GM23338 (cell line): ENCODE measurements at regions not wholly inside any gene's neighbourhood (a gene's known extent, or its start where the extent isn't known, plus 50 kb on each side); places are given as distances from the start of the nearest gene placed in this dataset.

ENCODE experiments used
- ATAC-seq: fragments of 200-7000 bp; cut with Tn5 transposase; 3 replicates; pipeline ENCODE4 v1.9.1; 2020
- DNase-seq: peaks from one replicate; pipeline ENCODE4 v3.0.0-alpha.2; 2015; ENCODE audit warnings: low spot score
- H2AFZ ChIP-seq: fragments of 200-600 bp; sonication (generic); 2 replicates; pipeline ENCODE4 v1.8.0; 2016; ENCODE audit warnings: antibody characterized with exemption, mild to moderate bottlenecking, moderate library complexity
- H3F3A ChIP-seq: fragments of 200-600 bp; sonication (generic); replicated peaks from 2 replicates; pipeline ENCODE4 v1.8.0; 2017; ENCODE audit warnings: antibody characterized with exemption, mixed run types, low read depth
- H3K27ac ChIP-seq: fragments of 200-600 bp; sonication (generic); 2 replicates; pipeline ENCODE4 v1.6.1; 2016; ENCODE audit warnings: low read depth
- H3K27me3 ChIP-seq: fragments of 200-600 bp; sonication (generic); 2 replicates; pipeline ENCODE4 v1.8.0; 2016; ENCODE audit warnings: mild to moderate bottlenecking, mixed run types, moderate library complexity; ENCODE audit not compliant: insufficient read depth
- H3K36me3 ChIP-seq: fragments of 200-600 bp; sonication (generic); 2 replicates; pipeline ENCODE4 v1.8.0; 2016; ENCODE audit warnings: mild to moderate bottlenecking; ENCODE audit not compliant: insufficient read depth
- H3K4me1 ChIP-seq: fragments of 200-600 bp; sonication (generic); 2 replicates; pipeline ENCODE4 v1.8.0; 2016; ENCODE audit warnings: mild to moderate bottlenecking, moderate library complexity; ENCODE audit not compliant: insufficient read depth
- H3K4me2 ChIP-seq: fragments of 200-600 bp; sonication (generic); 2 replicates; pipeline ENCODE4 v1.7.1; 2017; ENCODE audit warnings: mixed run types
- H3K4me3 ChIP-seq: fragments of 200-600 bp; sonication (generic); 2 replicates; pipeline ENCODE4 v1.6.1; 2016; ENCODE audit warnings: mixed run types
- H3K79me2 ChIP-seq: fragments of 200-600 bp; sonication (generic); replicated peaks from 2 replicates; pipeline ENCODE4 v1.8.0; 2017; ENCODE audit warnings: mild to moderate bottlenecking; ENCODE audit not compliant: insufficient read depth
- H3K9me2 ChIP-seq: fragments of 200-600 bp; sonication (generic); 2 replicates; pipeline ENCODE4 v1.8.0; 2017; ENCODE audit not compliant: insufficient read depth
- H4K20me1 ChIP-seq: fragments of 200-600 bp; sonication (generic); replicated peaks from 2 replicates; pipeline ENCODE4 v1.8.0; 2017; ENCODE audit warnings: mild to moderate bottlenecking; ENCODE audit not compliant: insufficient read depth
- H3K27ac Mint-ChIP-seq: 2 replicates; pipeline ENCODE4 v1.8.0; 2020; ENCODE audit warnings: inconsistent platforms, mild to moderate bottlenecking, moderate library complexity, mixed read lengths
- H3K27me3 Mint-ChIP-seq: 3 replicates; pipeline ENCODE4 v1.8.0; 2022; ENCODE audit warnings: low read depth, mild to moderate bottlenecking, moderate library complexity, mixed read lengths, inconsistent platforms; ENCODE audit not compliant: insufficient read depth, poor library complexity
- H3K36me3 Mint-ChIP-seq: 3 replicates; pipeline ENCODE4 v1.8.0; 2021; ENCODE audit warnings: low read depth, mild to moderate bottlenecking, inconsistent platforms, moderate library complexity, mixed read lengths
- H3K4me1 Mint-ChIP-seq: 3 replicates; pipeline ENCODE4 v1.8.0; 2020; ENCODE audit warnings: mild to moderate bottlenecking, inconsistent platforms, mixed read lengths
- H3K4me3 Mint-ChIP-seq: 3 replicates; pipeline ENCODE4 v1.8.0; 2021; ENCODE audit warnings: moderate library complexity, mild to moderate bottlenecking, inconsistent platforms, mixed read lengths
- H3K9me3 Mint-ChIP-seq: 3 replicates; pipeline ENCODE4 v1.8.0; 2020; ENCODE audit warnings: moderate library complexity, mild to moderate bottlenecking, inconsistent platforms, mixed read lengths
- CREB1 ChIP-seq: fragments of 250-450 bp; sonication (Bioruptor Pico); IDR thresholded peaks from 2 replicates; pipeline ENCODE4 v1.5.0; 2020; ENCODE audit warnings: low read depth, mild to moderate bottlenecking, moderate library complexity
- EZH2 ChIP-seq: fragments of 200-600 bp; sonication (generic); IDR thresholded peaks from one replicate; pipeline ENCODE4 v1.8.0; 2017; ENCODE audit warnings: antibody characterized with exemption, mild to moderate bottlenecking, low read depth; ENCODE audit not compliant: unreplicated experiment
- EZH2phosphoT487 ChIP-seq: fragments of 200-600 bp; sonication (generic); IDR thresholded peaks from one replicate; pipeline ENCODE4 v1.8.1; 2018; ENCODE audit warnings: antibody characterized with exemption; ENCODE audit not compliant: unreplicated experiment
- JUNB ChIP-seq: IDR thresholded peaks from one replicate; pipeline ENCODE4 v1.6.1; 2016; ENCODE audit warnings: antibody characterized with exemption; ENCODE audit not compliant: unreplicated experiment
- POLR2AphosphoS5 ChIP-seq: IDR thresholded peaks from 2 replicates; pipeline ENCODE4 v1.6.1; 2016; ENCODE audit warnings: antibody characterized with exemption, low read depth
- STAT1 ChIP-seq: IDR thresholded peaks from one replicate; pipeline ENCODE4 v1.6.1; 2016; ENCODE audit warnings: antibody characterized with exemption; ENCODE audit not compliant: unreplicated experiment
- ZNF114 ChIP-seq: fragments of 250-450 bp; sonication (Bioruptor Pico); IDR thresholded peaks from 2 replicates; pipeline ENCODE4 v1.5.0; 2020; ENCODE audit warnings: mild to moderate bottlenecking, moderate library complexity
- ZNF331 ChIP-seq: fragments of 250-450 bp; sonication (Bioruptor Pico); IDR thresholded peaks from 2 replicates; pipeline ENCODE4 v1.5.0; 2020; ENCODE audit warnings: low read depth, mild to moderate bottlenecking, moderate library complexity
- TF ChIP-seq, protein P1 (sequence below), 2 experiments: fragments of 200-600 bp in 1 of 2; sonication (generic) in 1 of 2; conservative IDR thresholded peaks; 2 replicates each; pipeline versions ENCODE4 v1.5.1 to v1.6.1; 2016 to 2017; ENCODE audit warnings: antibody characterized with exemption in 2 of 2, low read depth in 2 of 2, mild to moderate bottlenecking in 2 of 2, moderate library complexity in 1 of 2
- TF ChIP-seq, protein P2 (sequence below): IDR thresholded peaks from one replicate; pipeline ENCODE4 v1.6.1; 2018; ENCODE audit warnings: antibody characterized with exemption; ENCODE audit not compliant: unreplicated experiment
- TF ChIP-seq, protein P3 (sequence below): IDR thresholded peaks from 2 replicates; pipeline ENCODE4 v1.6.1; 2016; ENCODE audit warnings: antibody characterized with exemption
- TF ChIP-seq, protein P4 (sequence below): fragments of 250-450 bp; sonication (Bioruptor Pico); IDR thresholded peaks from 2 replicates; pipeline ENCODE4 v1.5.0; 2020; ENCODE audit warnings: mild to moderate bottlenecking, moderate library complexity

DNA sequence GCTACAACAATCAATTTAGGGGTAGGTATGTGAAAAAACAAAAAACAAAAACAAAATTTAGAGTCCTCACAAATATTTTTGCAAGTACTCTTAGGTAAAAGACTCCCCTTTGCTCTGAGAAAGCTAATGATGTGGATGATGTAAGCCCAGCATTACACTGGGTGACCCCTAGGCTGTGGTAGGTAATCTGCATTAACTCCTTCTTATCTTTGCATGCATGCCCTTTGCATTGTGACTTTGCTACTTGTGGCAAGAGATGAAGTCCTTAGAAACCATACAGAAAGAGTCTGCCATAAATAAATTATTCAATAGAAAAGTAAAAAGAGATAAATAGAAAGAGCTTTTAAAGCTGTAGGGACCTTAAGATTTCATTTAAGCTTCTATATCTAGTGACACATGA is 159.7 kb upstream of the MBNL1 start:
- H3K4me1 Mint-ChIP-seq = peaks cover 2% of the 10 kb centered on the region; the same call in 1 of the 3 replicates
- Histone ChIP-seq H2AFZ (no peak overlapping the region), H3K4me1 (no peaks in the 10 kb centered on the region), H3K4me3 (no peak overlapping the region), H4K20me1 (no peaks in the 10 kb centered on the region), H3K27me3 (no peaks in the 10 kb centered on the region), H3F3A (no peaks in the 10 kb centered on the region), H3K9me2 (no peaks in the 10 kb centered on the region; the same call in 1 of the 2 replicates), H3K79me2 (no peaks in the 10 kb centered on the region), H3K4me2 (no peak overlapping the region), H3K36me3 (no peaks in the 10 kb centered on the region), H3K27ac (no peak overlapping the region)
- peak; percentile 34 for DNase-seq
- H3K4me3 Mint-ChIP-seq = no peak overlapping the region
- TF ChIP-seq, protein P1, sequence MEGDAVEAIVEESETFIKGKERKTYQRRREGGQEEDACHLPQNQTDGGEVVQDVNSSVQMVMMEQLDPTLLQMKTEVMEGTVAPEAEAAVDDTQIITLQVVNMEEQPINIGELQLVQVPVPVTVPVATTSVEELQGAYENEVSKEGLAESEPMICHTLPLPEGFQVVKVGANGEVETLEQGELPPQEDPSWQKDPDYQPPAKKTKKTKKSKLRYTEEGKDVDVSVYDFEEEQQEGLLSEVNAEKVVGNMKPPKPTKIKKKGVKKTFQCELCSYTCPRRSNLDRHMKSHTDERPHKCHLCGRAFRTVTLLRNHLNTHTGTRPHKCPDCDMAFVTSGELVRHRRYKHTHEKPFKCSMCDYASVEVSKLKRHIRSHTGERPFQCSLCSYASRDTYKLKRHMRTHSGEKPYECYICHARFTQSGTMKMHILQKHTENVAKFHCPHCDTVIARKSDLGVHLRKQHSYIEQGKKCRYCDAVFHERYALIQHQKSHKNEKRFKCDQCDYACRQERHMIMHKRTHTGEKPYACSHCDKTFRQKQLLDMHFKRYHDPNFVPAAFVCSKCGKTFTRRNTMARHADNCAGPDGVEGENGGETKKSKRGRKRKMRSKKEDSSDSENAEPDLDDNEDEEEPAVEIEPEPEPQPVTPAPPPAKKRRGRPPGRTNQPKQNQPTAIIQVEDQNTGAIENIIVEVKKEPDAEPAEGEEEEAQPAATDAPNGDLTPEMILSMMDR (conservative IDR thresholded peaks at IDR 0.05; ENCODE audit: low read depth in 2 of 2) = no peak
- TF ChIP-seq ZNF331 (CRISPR knock-in tag) (no peak), POLR2AphosphoS5 (no peak), EZH2phosphoT487 (no peak), EZH2 (no peak), STAT1 (no peak), ZNF114 (no peak), CREB1 (CRISPR knock-in tag) (no peak), JUNB (no peak)
- TF ChIP-seq, protein P2, sequence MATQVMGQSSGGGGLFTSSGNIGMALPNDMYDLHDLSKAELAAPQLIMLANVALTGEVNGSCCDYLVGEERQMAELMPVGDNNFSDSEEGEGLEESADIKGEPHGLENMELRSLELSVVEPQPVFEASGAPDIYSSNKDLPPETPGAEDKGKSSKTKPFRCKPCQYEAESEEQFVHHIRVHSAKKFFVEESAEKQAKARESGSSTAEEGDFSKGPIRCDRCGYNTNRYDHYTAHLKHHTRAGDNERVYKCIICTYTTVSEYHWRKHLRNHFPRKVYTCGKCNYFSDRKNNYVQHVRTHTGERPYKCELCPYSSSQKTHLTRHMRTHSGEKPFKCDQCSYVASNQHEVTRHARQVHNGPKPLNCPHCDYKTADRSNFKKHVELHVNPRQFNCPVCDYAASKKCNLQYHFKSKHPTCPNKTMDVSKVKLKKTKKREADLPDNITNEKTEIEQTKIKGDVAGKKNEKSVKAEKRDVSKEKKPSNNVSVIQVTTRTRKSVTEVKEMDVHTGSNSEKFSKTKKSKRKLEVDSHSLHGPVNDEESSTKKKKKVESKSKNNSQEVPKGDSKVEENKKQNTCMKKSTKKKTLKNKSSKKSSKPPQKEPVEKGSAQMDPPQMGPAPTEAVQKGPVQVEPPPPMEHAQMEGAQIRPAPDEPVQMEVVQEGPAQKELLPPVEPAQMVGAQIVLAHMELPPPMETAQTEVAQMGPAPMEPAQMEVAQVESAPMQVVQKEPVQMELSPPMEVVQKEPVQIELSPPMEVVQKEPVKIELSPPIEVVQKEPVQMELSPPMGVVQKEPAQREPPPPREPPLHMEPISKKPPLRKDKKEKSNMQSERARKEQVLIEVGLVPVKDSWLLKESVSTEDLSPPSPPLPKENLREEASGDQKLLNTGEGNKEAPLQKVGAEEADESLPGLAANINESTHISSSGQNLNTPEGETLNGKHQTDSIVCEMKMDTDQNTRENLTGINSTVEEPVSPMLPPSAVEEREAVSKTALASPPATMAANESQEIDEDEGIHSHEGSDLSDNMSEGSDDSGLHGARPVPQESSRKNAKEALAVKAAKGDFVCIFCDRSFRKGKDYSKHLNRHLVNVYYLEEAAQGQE = no peak
- TF ChIP-seq, protein P3, sequence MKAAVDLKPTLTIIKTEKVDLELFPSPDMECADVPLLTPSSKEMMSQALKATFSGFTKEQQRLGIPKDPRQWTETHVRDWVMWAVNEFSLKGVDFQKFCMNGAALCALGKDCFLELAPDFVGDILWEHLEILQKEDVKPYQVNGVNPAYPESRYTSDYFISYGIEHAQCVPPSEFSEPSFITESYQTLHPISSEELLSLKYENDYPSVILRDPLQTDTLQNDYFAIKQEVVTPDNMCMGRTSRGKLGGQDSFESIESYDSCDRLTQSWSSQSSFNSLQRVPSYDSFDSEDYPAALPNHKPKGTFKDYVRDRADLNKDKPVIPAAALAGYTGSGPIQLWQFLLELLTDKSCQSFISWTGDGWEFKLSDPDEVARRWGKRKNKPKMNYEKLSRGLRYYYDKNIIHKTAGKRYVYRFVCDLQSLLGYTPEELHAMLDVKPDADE = no peak
- TF ChIP-seq, protein P4, sequence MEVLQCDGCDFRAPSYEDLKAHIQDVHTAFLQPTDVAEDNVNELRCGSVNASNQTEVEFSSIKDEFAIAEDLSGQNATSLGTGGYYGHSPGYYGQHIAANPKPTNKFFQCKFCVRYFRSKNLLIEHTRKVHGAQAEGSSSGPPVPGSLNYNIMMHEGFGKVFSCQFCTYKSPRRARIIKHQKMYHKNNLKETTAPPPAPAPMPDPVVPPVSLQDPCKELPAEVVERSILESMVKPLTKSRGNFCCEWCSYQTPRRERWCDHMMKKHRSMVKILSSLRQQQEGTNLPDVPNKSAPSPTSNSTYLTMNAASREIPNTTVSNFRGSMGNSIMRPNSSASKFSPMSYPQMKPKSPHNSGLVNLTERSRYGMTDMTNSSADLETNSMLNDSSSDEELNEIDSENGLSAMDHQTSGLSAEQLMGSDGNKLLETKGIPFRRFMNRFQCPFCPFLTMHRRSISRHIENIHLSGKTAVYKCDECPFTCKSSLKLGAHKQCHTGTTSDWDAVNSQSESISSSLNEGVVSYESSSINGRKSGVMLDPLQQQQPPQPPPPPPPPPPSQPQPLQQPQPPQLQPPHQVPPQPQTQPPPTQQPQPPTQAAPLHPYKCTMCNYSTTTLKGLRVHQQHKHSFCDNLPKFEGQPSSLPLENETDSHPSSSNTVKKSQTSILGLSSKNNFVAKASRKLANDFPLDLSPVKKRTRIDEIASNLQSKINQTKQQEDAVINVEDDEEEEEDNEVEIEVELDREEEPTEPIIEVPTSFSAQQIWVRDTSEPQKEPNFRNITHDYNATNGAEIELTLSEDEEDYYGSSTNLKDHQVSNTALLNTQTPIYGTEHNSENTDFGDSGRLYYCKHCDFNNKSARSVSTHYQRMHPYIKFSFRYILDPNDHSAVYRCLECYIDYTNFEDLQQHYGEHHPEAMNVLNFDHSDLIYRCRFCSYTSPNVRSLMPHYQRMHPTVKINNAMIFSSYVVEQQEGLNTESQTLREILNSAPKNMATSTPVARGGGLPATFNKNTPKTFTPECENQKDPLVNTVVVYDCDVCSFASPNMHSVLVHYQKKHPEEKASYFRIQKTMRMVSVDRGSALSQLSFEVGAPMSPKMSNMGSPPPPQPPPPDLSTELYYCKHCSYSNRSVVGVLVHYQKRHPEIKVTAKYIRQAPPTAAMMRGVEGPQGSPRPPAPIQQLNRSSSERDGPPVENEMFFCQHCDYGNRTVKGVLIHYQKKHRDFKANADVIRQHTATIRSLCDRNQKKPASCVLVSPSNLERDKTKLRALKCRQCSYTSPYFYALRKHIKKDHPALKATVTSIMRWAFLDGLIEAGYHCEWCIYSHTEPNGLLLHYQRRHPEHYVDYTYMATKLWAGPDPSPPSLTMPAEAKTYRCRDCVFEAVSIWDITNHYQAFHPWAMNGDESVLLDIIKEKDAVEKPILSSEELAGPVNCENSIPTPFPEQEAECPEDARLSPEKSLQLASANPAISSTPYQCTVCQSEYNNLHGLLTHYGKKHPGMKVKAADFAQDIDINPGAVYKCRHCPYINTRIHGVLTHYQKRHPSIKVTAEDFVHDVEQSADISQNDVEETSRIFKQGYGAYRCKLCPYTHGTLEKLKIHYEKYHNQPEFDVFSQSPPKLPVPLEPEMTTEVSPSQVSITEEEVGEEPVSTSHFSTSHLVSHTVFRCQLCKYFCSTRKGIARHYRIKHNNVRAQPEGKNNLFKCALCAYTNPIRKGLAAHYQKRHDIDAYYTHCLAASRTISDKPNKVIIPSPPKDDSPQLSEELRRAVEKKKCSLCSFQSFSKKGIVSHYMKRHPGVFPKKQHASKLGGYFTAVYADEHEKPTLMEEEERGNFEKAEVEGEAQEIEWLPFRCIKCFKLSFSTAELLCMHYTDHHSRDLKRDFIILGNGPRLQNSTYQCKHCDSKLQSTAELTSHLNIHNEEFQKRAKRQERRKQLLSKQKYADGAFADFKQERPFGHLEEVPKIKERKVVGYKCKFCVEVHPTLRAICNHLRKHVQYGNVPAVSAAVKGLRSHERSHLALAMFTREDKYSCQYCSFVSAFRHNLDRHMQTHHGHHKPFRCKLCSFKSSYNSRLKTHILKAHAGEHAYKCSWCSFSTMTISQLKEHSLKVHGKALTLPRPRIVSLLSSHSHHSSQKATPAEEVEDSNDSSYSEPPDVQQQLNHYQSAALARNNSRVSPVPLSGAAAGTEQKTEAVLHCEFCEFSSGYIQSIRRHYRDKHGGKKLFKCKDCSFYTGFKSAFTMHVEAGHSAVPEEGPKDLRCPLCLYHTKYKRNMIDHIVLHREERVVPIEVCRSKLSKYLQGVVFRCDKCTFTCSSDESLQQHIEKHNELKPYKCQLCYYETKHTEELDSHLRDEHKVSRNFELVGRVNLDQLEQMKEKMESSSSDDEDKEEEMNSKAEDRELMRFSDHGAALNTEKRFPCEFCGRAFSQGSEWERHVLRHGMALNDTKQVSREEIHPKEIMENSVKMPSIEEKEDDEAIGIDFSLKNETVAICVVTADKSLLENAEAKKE = no peak
- no peaks in the 10 kb centered on the region for H3K9me3 Mint-ChIP-seq
- H3K36me3 Mint-ChIP-seq = no peaks in the 10 kb centered on the region
- no peaks in the 10 kb centered on the region for H3K27me3 Mint-ChIP-seq
- peak overlapping the region; percentile 4; the same call in 1 of the 2 replicates for H3K27ac Mint-ChIP-seq
- ATAC-seq = peak; percentile 72
